ENCODE measurements at regions not wholly inside any gene's neighbourhood (a gene's known extent, or its start where the extent isn't known, plus 50 kb on each side); places are given as distances from the start of the nearest gene placed in this dataset.

- Histone ChIP-seq H3K9me3 (ENCODE audit: control insufficient read depth, insufficient read depth, low read length) (no peaks in the 10 kb centered on the region), H3K27me3 (ENCODE audit: control insufficient read depth, insufficient read depth, low read length) (no peaks in the 10 kb centered on the region), H3K4me3 (ENCODE audit: low read depth, low read length) (no peak overlapping the region), H3K27ac (ENCODE audit: low read depth, low read length) (no peak overlapping the region)
- no peak for DNase-seq (ENCODE audit: low read depth, low spot score)
- TF ChIP-seq CTCF (IDR thresholded peaks at IDR 0.05; ENCODE audit: low read depth, low read length) = no peak
- CTCF ChIA-PET = no interaction called here
- POLR2A ChIA-PET = no interaction called here
Observed at GRCh38 chr3:59658866-59659265, 609.0 kb upstream of the CFAP20DC start.

GRCh38 chr3:59658274-59658673 is 608.4 kb upstream of the CFAP20DC start:
- ChIA-PET CTCF (no interaction called here), POLR2A (no interaction called here)
- DNase-seq (ENCODE audit: low read depth, low spot score) = no peak
- Histone ChIP-seq H3K27ac (ENCODE audit: low read depth, low read length) (no peak overlapping the region), H3K27me3 (ENCODE audit: control insufficient read depth, insufficient read depth, low read length) (no peaks in the 10 kb centered on the region), H3K4me3 (ENCODE audit: low read depth, low read length) (no peak overlapping the region), H3K9me3 (ENCODE audit: control insufficient read depth, insufficient read depth, low read length) (no peaks in the 10 kb centered on the region)
- TF ChIP-seq CTCF (IDR thresholded peaks at IDR 0.05; ENCODE audit: low read depth, low read length) = no peak

GRCh38 chr3:59655418-59656015 is 605.7 kb upstream of the CFAP20DC start:
- no peak overlapping the region for H3K4me3 ChIP-seq (ENCODE audit: low read depth, low read length)
- 0 out of 2 replicates have a peak, but pooled peaks cover 4% of the 10 kb centered on the region for H3K9me3 ChIP-seq (ENCODE audit: control insufficient read depth, insufficient read depth, low read length)
- no peak overlapping the region for H3K27ac ChIP-seq (ENCODE audit: low read depth, low read length)
- ChIA-PET POLR2A (no interaction called here), CTCF (interaction anchor here (2.7 kb wide), 1 partner anchor 202 kb away, joined by 6 read pairs; no protein-coding TSS in a partner anchor)
- DNase-seq (ENCODE audit: low read depth, low spot score) = no peak
- no peak for TF ChIP-seq CTCF (IDR thresholded peaks at IDR 0.05; ENCODE audit: low read depth, low read length)
- no peaks in the 10 kb centered on the region for H3K27me3 ChIP-seq (ENCODE audit: control insufficient read depth, insufficient read depth, low read length)

- POLR2A ChIA-PET = no interaction called here
- DNase-seq (ENCODE audit: low read depth, low spot score) = no peak
- no peak overlapping the region for H3K27ac ChIP-seq (ENCODE audit: low read depth, low read length)
- H3K27me3 ChIP-seq (ENCODE audit: control insufficient read depth, insufficient read depth, low read length) = no peaks in the 10 kb centered on the region
- H3K4me3 ChIP-seq (ENCODE audit: low read depth, low read length) = no peak overlapping the region
- CTCF ChIA-PET = interaction anchor here (2.7 kb wide), 1 partner anchor 203 kb away, joined by 6 read pairs; no protein-coding TSS in a partner anchor
- TF ChIP-seq CTCF (IDR thresholded peaks at IDR 0.05; ENCODE audit: low read depth, low read length) = no peak
- 0 out of 2 replicates have a peak, but pooled peaks cover 4% of the 10 kb centered on the region for H3K9me3 ChIP-seq (ENCODE audit: control insufficient read depth, insufficient read depth, low read length)
Observed at GRCh38 chr3:59654480-59655417, 604.9 kb upstream of the CFAP20DC start.

GRCh38 chr3:59654123-59654479 is 604.3 kb upstream of the CFAP20DC start:
- Histone ChIP-seq H3K9me3 (ENCODE audit: control insufficient read depth, insufficient read depth, low read length) (peaks cover 6% of the 10 kb centered on the region; the same call in 1 of the 2 replicates), H3K27ac (ENCODE audit: low read depth, low read length) (peak overlapping the region; percentile 40), H3K27me3 (ENCODE audit: control insufficient read depth, insufficient read depth, low read length) (no peaks in the 10 kb centered on the region), H3K4me3 (ENCODE audit: low read depth, low read length) (no peak overlapping the region)
- DNase-seq (ENCODE audit: low read depth, low spot score) = no peak
- ChIA-PET CTCF (no interaction called here), POLR2A (no interaction called here)
- no peak for TF ChIP-seq CTCF (IDR thresholded peaks at IDR 0.05; ENCODE audit: low read depth, low read length)
